SK-N-MC (cell line): ENCODE measurements at regions not wholly inside any gene's neighbourhood (a gene's known extent, or its start where the extent isn't known, plus 50 kb on each side); places are given as distances from the start of the nearest gene placed in this dataset.

Source experiments
- EZH2 ChIP-seq: fragments of 200-600 bp; sonication (generic); IDR thresholded peaks from one replicate; pipeline ENCODE4 v1.6.1; 2017; ENCODE audit warnings: antibody characterized with exemption
- POLR2AphosphoS5 ChIP-seq: IDR thresholded peaks from 2 replicates; pipeline ENCODE4 v1.6.1; 2012; ENCODE audit warnings: mild to moderate bottlenecking, low read depth, low read length, borderline replicate concordance

GRCh38 chrX:94089149-94089548 lies 415.1 kb downstream of the FAM133A start:
- no peak for TF ChIP-seq POLR2AphosphoS5
- no peak for TF ChIP-seq EZH2
